Natural killer cell (primary cell): ENCODE measurements at regions not wholly inside any gene's neighbourhood (a gene's known extent, or its start where the extent isn't known, plus 50 kb on each side); places are given as distances from the start of the nearest gene placed in this dataset.

ENCODE experiments used
- ATAC-seq, 3 donors: fragments of 150-1000 bp in 2 of 3; fragments of 200-7000 bp in 1 of 3; cut with Tn5 transposase; 1 replicate in 1 of 3; 2 replicates in 2 of 3; pipeline ENCODE4 v1.10.0; 2021; ENCODE audit warnings: mild to moderate bottlenecking in 2 of 3, moderate library complexity in 2 of 3
- DNase-seq, 2 donors: peaks; one replicate each; pipeline versions ENCODE4 v3.0.0 to v3.0.0-alpha.2; 2013 to 2021; ENCODE audit warnings: mixed read lengths in 1 of 2
- H3K27ac ChIP-seq: one replicate; pipeline ENCODE4 v1.5.1; 2013; ENCODE audit warnings: mild to moderate bottlenecking, low read length
- H3K27me3 ChIP-seq: one replicate; pipeline ENCODE4 v1.6.1; 2013; ENCODE audit warnings: low read length; ENCODE audit not compliant: control insufficient read depth, insufficient read depth
- H3K36me3 ChIP-seq: one replicate; pipeline ENCODE4 v1.6.1; 2013; ENCODE audit warnings: low read length; ENCODE audit not compliant: control insufficient read depth, insufficient read depth
- H3K4me1 ChIP-seq: one replicate; pipeline ENCODE4 v1.6.1; 2013; ENCODE audit warnings: low read length; ENCODE audit not compliant: control insufficient read depth, insufficient read depth
- H3K4me3 ChIP-seq: one replicate; pipeline ENCODE4 v1.5.1; 2013; ENCODE audit warnings: low read length
- H3K9me3 ChIP-seq: one replicate; pipeline ENCODE4 v1.6.1; 2013; ENCODE audit warnings: low read length; ENCODE audit not compliant: control insufficient read depth, insufficient read depth
- H3K27ac Mint-ChIP-seq, 2 donors: one replicate each; pipeline ENCODE4 v1.8.0; 2022; ENCODE audit warnings: mild to moderate bottlenecking in 2 of 2, mixed read lengths in 2 of 2, moderate library complexity in 1 of 2
- H3K27me3 Mint-ChIP-seq, 2 donors: one replicate each; pipeline ENCODE4 v1.8.0; 2022; ENCODE audit warnings: low read depth in 2 of 2, mixed read lengths in 2 of 2
- H3K36me3 Mint-ChIP-seq: one replicate; pipeline ENCODE4 v1.8.0; 2022; ENCODE audit warnings: mixed read lengths
- H3K4me1 Mint-ChIP-seq, 2 donors: one replicate each; pipeline ENCODE4 v1.8.0; 2022; ENCODE audit warnings: mixed read lengths in 2 of 2
- H3K4me3 Mint-ChIP-seq: one replicate; pipeline ENCODE4 v1.8.0; 2022; ENCODE audit warnings: mild to moderate bottlenecking, moderate library complexity, mixed read lengths
- H3K9me3 Mint-ChIP-seq, 2 donors: one replicate each; pipeline ENCODE4 v1.8.0; 2022; ENCODE audit warnings: mixed read lengths in 2 of 2
- CTCF ChIP-seq: fragments of 200-600 bp; IDR thresholded peaks from one replicate; pipeline ENCODE4 v1.8.0; 2022; ENCODE audit warnings: antibody characterized with exemption
- whole genome bisulfite sequencing: methylation state at CpG from one replicate; pipeline ENCODE4 v1.1.7; 2013; ENCODE audit warnings: missing lambda C conversion rate; ENCODE audit not compliant: insufficient coverage; 5-methylcytosine and 5-hydroxymethylcytosine counted together
- intact Hi-C: fragments of 100-400 bp; cut with micrococcal nuclease; formaldehyde crosslinking; loops from one replicate; pipeline ENCODE4 v1.14.2; 2022

GRCh38 chr11:105260976-105261375 lies 121.4 kb upstream of the CARD18 start:
- Mint-ChIP-seq H3K4me1 (no peaks in the 10 kb centered on the region), H3K4me3 (no peak overlapping the region), H3K27ac (no peak overlapping the region), H3K9me3 (peaks cover 4 to 5% of the 10 kb centered on the region in 2 donors), H3K27me3 (peaks cover 4 to 6% of the 10 kb centered on the region in 2 donors), H3K36me3 (no peaks in the 10 kb centered on the region)
- no peak overlapping the region for H3K4me3 ChIP-seq
- DNase-seq, result no peak
- intact Hi-C loops, result no loop called here
- H3K36me3 ChIP-seq, result no peaks in the 10 kb centered on the region
- H3K4me1 ChIP-seq, result no peaks in the 10 kb centered on the region
- no peaks in the 10 kb centered on the region for H3K27me3 ChIP-seq
- 100% methylated on average over 1 of the region's 1 CpG for WGBS
- H3K27ac ChIP-seq, result no peak overlapping the region
- H3K9me3 ChIP-seq, result no peaks in the 10 kb centered on the region
- TF ChIP-seq CTCF, result no peak
- ATAC-seq, result no peak

GRCh38 chr11:105245781-105246315 lies 106.3 kb upstream of the CARD18 start:
- DNase-seq (no peak), ATAC-seq (no peak)
- Histone ChIP-seq H3K4me1 (no peaks in the 10 kb centered on the region), H3K36me3 (no peaks in the 10 kb centered on the region), H3K9me3 (no peaks in the 10 kb centered on the region), H3K27ac (no peak overlapping the region), H3K27me3 (no peaks in the 10 kb centered on the region), H3K4me3 (no peak overlapping the region)
- Mint-ChIP-seq H3K4me3 (no peak overlapping the region), H3K27ac (no peak overlapping the region), H3K4me1 (no peaks in the 10 kb centered on the region), H3K9me3 (peaks cover 0 to 4% of the 10 kb centered on the region in 2 donors), H3K36me3 (no peaks in the 10 kb centered on the region), H3K27me3 (no peaks in the 10 kb centered on the region)
- intact Hi-C loops, result no loop called here
- WGBS, result 88% methylated on average over 1 of the region's 3 CpGs
- no peak for TF ChIP-seq CTCF

- Mint-ChIP-seq H3K9me3 (peaks cover 0 to 4% of the 10 kb centered on the region in 2 donors), H3K27me3 (no peaks in the 10 kb centered on the region), H3K4me1 (no peaks in the 10 kb centered on the region), H3K27ac (no peak overlapping the region), H3K36me3 (no peaks in the 10 kb centered on the region), H3K4me3 (no peak overlapping the region)
- Histone ChIP-seq H3K4me3 (no peak overlapping the region), H3K36me3 (no peaks in the 10 kb centered on the region), H3K9me3 (no peaks in the 10 kb centered on the region), H3K4me1 (no peaks in the 10 kb centered on the region), H3K27ac (no peak overlapping the region), H3K27me3 (no peaks in the 10 kb centered on the region)
- TF ChIP-seq CTCF, result no peak
- no peak for ATAC-seq
- intact Hi-C loops, result no loop called here
- peak in 1 of 2 donors; percentile 3 for DNase-seq
- 30% methylated on average over 3 of the region's 4 CpGs for WGBS
Observed at GRCh38 chr11:105244160-105244825, 104.7 kb upstream of the CARD18 start.

- DNase-seq (no peak), ATAC-seq (no peak)
- H3K27ac ChIP-seq, result no peak overlapping the region
- H3K27me3 Mint-ChIP-seq, result no peaks in the 10 kb centered on the region
- H3K4me1 Mint-ChIP-seq, result no peaks in the 10 kb centered on the region
- no peak overlapping the region for H3K27ac Mint-ChIP-seq
- intact Hi-C loops, result no loop called here
- no peak overlapping the region for H3K4me3 ChIP-seq
- H3K9me3 ChIP-seq, result no peaks in the 10 kb centered on the region
- peaks cover 0 to 4% of the 10 kb centered on the region in 2 donors for H3K9me3 Mint-ChIP-seq
- no peak overlapping the region for H3K4me3 Mint-ChIP-seq
- H3K36me3 ChIP-seq, result no peaks in the 10 kb centered on the region
- no peak for TF ChIP-seq CTCF
- 100% methylated on average over 1 of the region's 1 CpG for WGBS
- H3K36me3 Mint-ChIP-seq, result no peaks in the 10 kb centered on the region
- no peaks in the 10 kb centered on the region for H3K27me3 ChIP-seq
- H3K4me1 ChIP-seq, result no peaks in the 10 kb centered on the region
Observed at GRCh38 chr11:105241136-105241535, 101.6 kb upstream of the CARD18 start.
